PC-9 (cell line): ENCODE measurements at regions not wholly inside any gene's neighbourhood (a gene's known extent, or its start where the extent isn't known, plus 50 kb on each side); places are given as distances from the start of the nearest gene placed in this dataset.

Experiments
- BruUV-seq: library from RNA; stranded (reverse); fragments of 400-500 nt; replicated peaks from 2 replicates; lab custom pipeline; 2021; lab: Mats Ljungman, UMichigan
- CTCF ChIA-PET: fragments of 300-600 bp; sonication (Branson Sonifier 250); formaldehyde crosslinking; loops from one replicate; lab custom pipeline; 2022; ENCODE audit warnings: antibody characterized with exemption; lab: Charles Lee
- POLR2A ChIA-PET: fragments of 300-600 bp; sonication (Branson Sonifier 250); formaldehyde crosslinking; loops from one replicate; lab custom pipeline; 2022; ENCODE audit warnings: antibody characterized with exemption; ENCODE audit not compliant: unreplicated experiment; lab: Charles Lee
- DNase-seq, 2 experiments: peaks; one replicate each; pipeline versions ENCODE4 v3.0.0 to v3.0.0-alpha.2; 2015 to 2022; ENCODE audit warnings: mixed read lengths in 1 of 2
- H2AFZ ChIP-seq: fragments of 200-600 bp; sonication (generic); 2 replicates; pipeline ENCODE4 v1.8.1; 2017; ENCODE audit warnings: antibody characterized with exemption
- H3F3A ChIP-seq: fragments of 200-600 bp; sonication (generic); 2 replicates; pipeline ENCODE4 v1.8.1; 2017; ENCODE audit warnings: antibody characterized with exemption, mild to moderate bottlenecking, low read depth; ENCODE audit not compliant: insufficient read depth
- H3K27ac ChIP-seq: fragments of 200-600 bp; sonication (generic); 2 replicates; pipeline ENCODE4 v1.6.1; 2016; ENCODE audit warnings: mixed run types
- H3K27me3 ChIP-seq: fragments of 200-600 bp; sonication (generic); 2 replicates; pipeline ENCODE4 v1.6.1; 2016; ENCODE audit warnings: low read depth, mixed run types; ENCODE audit not compliant: insufficient read depth
- H3K36me3 ChIP-seq: fragments of 200-600 bp; sonication (generic); 2 replicates; pipeline ENCODE4 v1.6.1; 2016; ENCODE audit warnings: low read depth, mixed run types
- H3K4me1 ChIP-seq: fragments of 200-600 bp; sonication (generic); replicated peaks from 2 replicates; pipeline ENCODE4 v1.6.1; 2016; ENCODE audit warnings: mixed run types; ENCODE audit not compliant: insufficient read depth
- H3K4me2 ChIP-seq: fragments of 200-600 bp; sonication (generic); 2 replicates; pipeline ENCODE4 v1.6.1; 2017; ENCODE audit warnings: mixed run types
- H3K4me3 ChIP-seq: fragments of 200-600 bp; sonication (generic); 2 replicates; pipeline ENCODE4 v1.6.1; 2016; ENCODE audit warnings: mixed run types
- H3K79me2 ChIP-seq: fragments of 200-600 bp; sonication (generic); 2 replicates; pipeline ENCODE4 v1.6.1; 2017; ENCODE audit warnings: low read depth, mixed run types
- H3K9me2 ChIP-seq: fragments of 200-600 bp; sonication (generic); 2 replicates; pipeline ENCODE4 v1.8.1; 2017; ENCODE audit warnings: mild to moderate bottlenecking; ENCODE audit not compliant: insufficient read depth
- H3K9me3 ChIP-seq: fragments of 200-600 bp; sonication (generic); 2 replicates; pipeline ENCODE4 v1.8.1; 2016; ENCODE audit warnings: low read depth; ENCODE audit not compliant: insufficient read depth
- H4K20me1 ChIP-seq: fragments of 200-600 bp; sonication (generic); 2 replicates; pipeline ENCODE4 v1.8.1; 2017; ENCODE audit not compliant: insufficient read depth
- CTCF ChIP-seq: fragments of 200-600 bp; sonication (generic); conservative IDR thresholded peaks from 2 replicates; pipeline ENCODE4 v1.6.1; 2017; ENCODE audit warnings: mixed run types, antibody characterized with exemption, mild to moderate bottlenecking, moderate library complexity
- EZH2 ChIP-seq: fragments of 200-600 bp; sonication (generic); IDR thresholded peaks from 2 replicates; pipeline ENCODE4 v1.8.0; 2017; ENCODE audit warnings: antibody characterized with exemption, low read depth
- intact Hi-C: fragments of 100-400 bp; cut with micrococcal nuclease; formaldehyde crosslinking; loops from one replicate; pipeline ENCODE4 v1.10.0; 2022; ENCODE audit not compliant: unreplicated experiment

- peaks cover 32% of the 10 kb centered on the region; the same call in 1 of the 2 replicates for H3F3A ChIP-seq
- no peak for DNase-seq
- BruUV-seq: no TSS peak
- H3K27ac ChIP-seq: no peak overlapping the region
- POLR2A ChIA-PET: no interaction called here
- H3K9me3 ChIP-seq: 0 out of 2 replicates have a peak, but pooled peaks cover 4% of the 10 kb centered on the region
- TF ChIP-seq EZH2 (no peak), CTCF (no peak)
- no peaks in the 10 kb centered on the region for H4K20me1 ChIP-seq
- H3K36me3 ChIP-seq: no peaks in the 10 kb centered on the region
- H2AFZ ChIP-seq: no peak overlapping the region
- CTCF ChIA-PET: no interaction called here
- no peaks in the 10 kb centered on the region for H3K27me3 ChIP-seq
- peaks cover 32% of the 10 kb centered on the region for H3K4me1 ChIP-seq
- intact Hi-C loops: no loop called here
- no peak overlapping the region for H3K4me3 ChIP-seq
- no peaks in the 10 kb centered on the region for H3K79me2 ChIP-seq
- no peaks in the 10 kb centered on the region; the same call in 1 of the 2 replicates for H3K9me2 ChIP-seq
- no peak overlapping the region for H3K4me2 ChIP-seq
These were observed 348.0 kb downstream of the ZNF608 start for GRCh38 chr5:124398460-124398859.

GRCh38 chr5:124397317-124397716, 349.1 kb downstream of the ZNF608 start:
- no peaks in the 10 kb centered on the region for H4K20me1 ChIP-seq
- no peak overlapping the region for H2AFZ ChIP-seq
- CTCF ChIA-PET: no interaction called here
- peaks cover 21% of the 10 kb centered on the region for H3K4me1 ChIP-seq
- intact Hi-C loops: no loop called here
- DNase-seq: no peak
- peaks cover 21% of the 10 kb centered on the region; the same call in 1 of the 2 replicates for H3F3A ChIP-seq
- no peak overlapping the region for H3K4me2 ChIP-seq
- TF ChIP-seq EZH2 (no peak), CTCF (no peak)
- H3K9me2 ChIP-seq: no peaks in the 10 kb centered on the region; the same call in 1 of the 2 replicates
- BruUV-seq: no TSS peak
- no peaks in the 10 kb centered on the region for H3K36me3 ChIP-seq
- no peaks in the 10 kb centered on the region for H3K79me2 ChIP-seq
- 0 out of 2 replicates have a peak, but pooled peaks cover 4% of the 10 kb centered on the region for H3K9me3 ChIP-seq
- H3K27ac ChIP-seq: no peak overlapping the region
- no peak overlapping the region for H3K4me3 ChIP-seq
- POLR2A ChIA-PET: no interaction called here
- no peaks in the 10 kb centered on the region for H3K27me3 ChIP-seq

- no peak overlapping the region for H3K4me2 ChIP-seq
- CTCF ChIA-PET: no interaction called here
- DNase-seq: no peak
- no peaks in the 10 kb centered on the region; the same call in 1 of the 2 replicates for H3K9me2 ChIP-seq
- H3K36me3 ChIP-seq: no peaks in the 10 kb centered on the region
- POLR2A ChIA-PET: no interaction called here
- peaks cover 7% of the 10 kb centered on the region; the same call in 1 of the 2 replicates for H3F3A ChIP-seq
- H3K4me1 ChIP-seq: peaks cover 7% of the 10 kb centered on the region
- no peak overlapping the region for H2AFZ ChIP-seq
- no peak overlapping the region for H3K4me3 ChIP-seq
- intact Hi-C loops: no loop called here
- no peaks in the 10 kb centered on the region for H4K20me1 ChIP-seq
- BruUV-seq: no TSS peak
- H3K27me3 ChIP-seq: no peaks in the 10 kb centered on the region
- no peaks in the 10 kb centered on the region for H3K79me2 ChIP-seq
- TF ChIP-seq EZH2: no peak
- no peak overlapping the region for H3K27ac ChIP-seq
- H3K9me3 ChIP-seq: 0 out of 2 replicates have a peak, but pooled peaks cover 4% of the 10 kb centered on the region
These were observed 350.5 kb downstream of the ZNF608 start for GRCh38 chr5:124395926-124396325.

GRCh38 chr5:124395287-124395686, 351.2 kb downstream of the ZNF608 start:
- peaks cover under 1% of the 10 kb centered on the region; the same call in 1 of the 2 replicates for H3F3A ChIP-seq
- no peak overlapping the region for H3K4me2 ChIP-seq
- no peaks in the 10 kb centered on the region for H3K27me3 ChIP-seq
- DNase-seq: no peak
- no peak overlapping the region for H3K27ac ChIP-seq
- no peak for TF ChIP-seq EZH2
- TF ChIP-seq CTCF: no peak
- intact Hi-C loops: no loop called here
- H3K36me3 ChIP-seq: no peaks in the 10 kb centered on the region
- H2AFZ ChIP-seq: no peak overlapping the region
- no peak overlapping the region for H3K4me3 ChIP-seq
- POLR2A ChIA-PET: no interaction called here
- CTCF ChIA-PET: no interaction called here
- no peaks in the 10 kb centered on the region for H4K20me1 ChIP-seq
- peaks cover 7% of the 10 kb centered on the region; the same call in 1 of the 2 replicates for H3K9me3 ChIP-seq
- peaks cover under 1% of the 10 kb centered on the region for H3K4me1 ChIP-seq
- H3K79me2 ChIP-seq: no peaks in the 10 kb centered on the region
- no peaks in the 10 kb centered on the region for H3K9me2 ChIP-seq
- no TSS peak for BruUV-seq
